SK-N-SH treated with all-trans-retinoic acid at 6 μM for 48 hours (cell line): ENCODE measurements at regions not wholly inside any gene's neighbourhood (a gene's known extent, or its start where the extent isn't known, plus 50 kb on each side); places are given as distances from the start of the nearest gene placed in this dataset.

ENCODE experiments used
- ATAC-seq: fragments of 200-7000 bp; cut with Tn5 transposase; 3 replicates; pipeline ENCODE4 v1.9.1; 2020; ENCODE audit warnings: mild to moderate bottlenecking, moderate library complexity
- ARNTL ChIP-seq: fragments of 450-650 bp; formaldehyde crosslinking; IDR thresholded peaks from 2 replicates; pipeline ENCODE4 v1.5.0; 2020; ENCODE audit warnings: low read depth, mild to moderate bottlenecking, moderate library complexity, borderline replicate concordance
- BACH2 ChIP-seq: fragments of 250-450 bp; sonication (Bioruptor Pico); IDR thresholded peaks from 2 replicates; pipeline ENCODE4 v1.9.0; 2021; ENCODE audit warnings: mild to moderate bottlenecking, borderline replicate concordance
- CREB5 ChIP-seq: fragments of 250-450 bp; sonication (Bioruptor Pico); IDR thresholded peaks from 2 replicates; pipeline ENCODE4 v1.5.1; 2020; ENCODE audit warnings: low read depth, mild to moderate bottlenecking, moderate library complexity
- CSDC2 ChIP-seq: fragments of 250-450 bp; sonication (Bioruptor Pico); IDR thresholded peaks from 2 replicates; pipeline ENCODE4 v1.5.0; 2020; ENCODE audit warnings: mild to moderate bottlenecking, moderate library complexity
- CSRNP3 ChIP-seq: fragments of 250-450 bp; sonication (Bioruptor Pico); IDR thresholded peaks from 2 replicates; pipeline ENCODE4 v1.5.1; 2021; ENCODE audit warnings: mild to moderate bottlenecking, moderate library complexity
- ESRRG ChIP-seq: fragments of 250-450 bp; sonication (Bioruptor Pico); IDR thresholded peaks from 2 replicates; pipeline ENCODE4 v1.6.1; 2021; ENCODE audit warnings: mild to moderate bottlenecking
- GLIS3 ChIP-seq: fragments of 250-450 bp; sonication (Bioruptor Pico); IDR thresholded peaks from 2 replicates; pipeline ENCODE4 v1.5.0; 2020; ENCODE audit warnings: mild to moderate bottlenecking, moderate library complexity
- ISL1 ChIP-seq: fragments of 250-450 bp; sonication (Bioruptor Pico); IDR thresholded peaks from 2 replicates; pipeline ENCODE4 v2.1.2; 2022; ENCODE audit warnings: mild to moderate bottlenecking, moderate library complexity
- OSR1 ChIP-seq: fragments of 250-450 bp; sonication (Bioruptor Pico); IDR thresholded peaks from 2 replicates; pipeline ENCODE4 v1.8.0; 2022; ENCODE audit warnings: moderate library complexity, mild to moderate bottlenecking, inconsistent platforms
- PATZ1 ChIP-seq: fragments of 250-450 bp; sonication (Bioruptor Pico); IDR thresholded peaks from 2 replicates; pipeline ENCODE4 v1.8.0; 2020; ENCODE audit warnings: mild to moderate bottlenecking, moderate library complexity, borderline replicate concordance
- POU6F1 ChIP-seq: fragments of 250-450 bp; sonication (Bioruptor Pico); IDR thresholded peaks from 2 replicates; pipeline ENCODE4 v1.8.0; 2021; ENCODE audit warnings: low read depth, mild to moderate bottlenecking, moderate library complexity, borderline replicate concordance
- PPARA ChIP-seq: fragments of 250-450 bp; sonication (Bioruptor Pico); IDR thresholded peaks from 2 replicates; pipeline ENCODE4 v1.5.0; 2020; ENCODE audit warnings: mild to moderate bottlenecking, borderline replicate concordance
- RARB ChIP-seq: fragments of 250-450 bp; sonication (Bioruptor Pico); IDR thresholded peaks from 2 replicates; pipeline ENCODE4 v1.8.0; 2021; ENCODE audit warnings: mild to moderate bottlenecking, moderate library complexity
- TCF4 ChIP-seq: fragments of 250-450 bp; sonication (Bioruptor Pico); IDR thresholded peaks from 2 replicates; pipeline ENCODE4 v1.8.0; 2021; ENCODE audit warnings: mild to moderate bottlenecking, moderate library complexity, borderline replicate concordance
- TOX ChIP-seq: fragments of 250-450 bp; sonication (Bioruptor Pico); IDR thresholded peaks from 2 replicates; pipeline ENCODE4 v1.8.0; 2021; ENCODE audit warnings: mild to moderate bottlenecking, moderate library complexity, borderline replicate concordance
- ZC3H10 ChIP-seq: fragments of 250-450 bp; sonication (Bioruptor Pico); IDR thresholded peaks from 2 replicates; pipeline ENCODE4 v1.5.1; 2021; ENCODE audit warnings: mild to moderate bottlenecking, moderate library complexity
- ZFP3 ChIP-seq: fragments of 250-450 bp; sonication (Bioruptor Pico); IDR thresholded peaks from 2 replicates; pipeline ENCODE4 v1.5.0; 2020; ENCODE audit warnings: mild to moderate bottlenecking, moderate library complexity
- ZFP30 ChIP-seq: fragments of 450-650 bp; formaldehyde crosslinking; IDR thresholded peaks from 2 replicates; pipeline ENCODE4 v1.5.0; 2022; ENCODE audit warnings: mild to moderate bottlenecking, moderate library complexity
- ZNF565 ChIP-seq: fragments of 450-650 bp; formaldehyde crosslinking; conservative IDR thresholded peaks from 2 replicates; pipeline ENCODE4 v1.5.0; 2020; ENCODE audit warnings: low read depth, mild to moderate bottlenecking, moderate library complexity
- ZNF70 ChIP-seq: fragments of 450-650 bp; formaldehyde crosslinking; IDR thresholded peaks from 2 replicates; pipeline ENCODE4 v1.5.0; 2020; ENCODE audit warnings: mild to moderate bottlenecking, moderate library complexity
- ZNF8 ChIP-seq: fragments of 450-650 bp; formaldehyde crosslinking; IDR thresholded peaks from 2 replicates; pipeline ENCODE4 v1.5.0; 2020; ENCODE audit warnings: mild to moderate bottlenecking, moderate library complexity

GRCh38 chr5:15010936-15011335 is 139.4 kb upstream of the ANKH start:
- no peak for TF ChIP-seq ZFP30 (CRISPR knock-in tag)
- no peak for TF ChIP-seq PPARA
- TF ChIP-seq BACH2 (CRISPR knock-in tag), result no peak
- no peak for TF ChIP-seq RARB
- no peak for TF ChIP-seq TOX
- no peak for TF ChIP-seq POU6F1 (CRISPR knock-in tag)
- no peak for TF ChIP-seq ARNTL (CRISPR knock-in tag)
- ATAC-seq, result no peak

- ATAC-seq, result peak; percentile 74
Observed at GRCh38 chr5:15009420-15009819, 137.8 kb upstream of the ANKH start.

GRCh38 chr5:15008921-15009320 is 137.3 kb upstream of the ANKH start:
- ATAC-seq, result no peak
- TF ChIP-seq ZNF70 (no peak), TCF4 (CRISPR knock-in tag) (no peak), ZFP3 (CRISPR knock-in tag) (no peak), CSRNP3 (CRISPR knock-in tag) (no peak), ESRRG (CRISPR knock-in tag) (no peak), ARNTL (CRISPR knock-in tag) (no peak), BACH2 (CRISPR knock-in tag) (no peak), POU6F1 (CRISPR knock-in tag) (no peak), CSDC2 (CRISPR knock-in tag) (no peak)

More at GRCh38 chr5:15009420-15009819, 137.8 kb upstream of the ANKH start:
- TF ChIP-seq ISL1 (CRISPR knock-in tag) (0 out of 2 replicates have a peak, but pooled peaks have one; percentile 24), CSDC2 (CRISPR knock-in tag) (no peak)

- peak; percentile 96 for ATAC-seq
- no peak for TF ChIP-seq BACH2 (CRISPR knock-in tag)
- no peak for TF ChIP-seq CSRNP3 (CRISPR knock-in tag)
- TF ChIP-seq TCF4 (CRISPR knock-in tag), result no peak
- no peak for TF ChIP-seq ZFP30 (CRISPR knock-in tag)
- no peak for TF ChIP-seq PATZ1 (CRISPR knock-in tag)
- TF ChIP-seq ZC3H10 (CRISPR knock-in tag), result no peak
- TF ChIP-seq RARB, result no peak
- no peak for TF ChIP-seq GLIS3 (CRISPR knock-in tag)
- no peak for TF ChIP-seq PPARA
- no peak for TF ChIP-seq TOX
- TF ChIP-seq ESRRG (CRISPR knock-in tag), result no peak
- no peak for TF ChIP-seq ARNTL (CRISPR knock-in tag)
- TF ChIP-seq ZNF70, result no peak
- TF ChIP-seq POU6F1 (CRISPR knock-in tag), result no peak
- no peak for TF ChIP-seq CREB5 (CRISPR knock-in tag)
- no peak for TF ChIP-seq ZNF8 (CRISPR knock-in tag)
- peak; percentile 21; the same call in 1 of the 2 replicates for TF ChIP-seq ISL1 (CRISPR knock-in tag)
- no peak for TF ChIP-seq ZNF565 (CRISPR knock-in tag)
- TF ChIP-seq OSR1, result no peak
Observed at GRCh38 chr5:15008476-15008875, 136.9 kb upstream of the ANKH start.
